NB4 (cell line): ENCODE measurements at regions not wholly inside any gene's neighbourhood (a gene's known extent, or its start where the extent isn't known, plus 50 kb on each side); places are given as distances from the start of the nearest gene placed in this dataset.

Experiments used
- POLR2A ChIP-seq: IDR thresholded peaks from 2 replicates; pipeline ENCODE4 v1.6.1; 2011; ENCODE audit warnings: mild to moderate bottlenecking; ENCODE audit not compliant: insufficient read length; ENCODE audit errors: extremely low read depth
- TF ChIP-seq, protein P1 (sequence below): IDR thresholded peaks from one replicate; pipeline ENCODE4 v1.5.1; 2012; ENCODE audit warnings: low read depth, low read length

DNA sequence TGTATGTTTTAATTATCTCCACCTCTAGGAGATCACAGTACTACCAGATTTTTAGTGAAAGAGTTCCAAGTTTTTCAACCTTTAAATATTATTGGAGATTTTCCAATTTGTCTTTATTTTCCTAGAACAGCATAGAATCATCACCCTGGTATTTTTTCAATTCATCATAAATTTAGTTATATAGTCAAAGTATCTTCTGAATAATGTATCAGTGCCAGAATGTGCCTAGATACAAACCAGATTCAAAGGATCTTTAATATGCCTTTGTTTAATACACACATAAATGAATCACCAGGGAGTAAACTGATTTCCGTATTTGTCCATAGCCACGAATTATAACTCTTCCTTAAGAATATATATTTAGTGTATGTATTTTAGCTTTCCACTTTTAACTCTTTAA lies 1373.1 kb downstream of the STIM2 start:
- TF ChIP-seq, protein P1, sequence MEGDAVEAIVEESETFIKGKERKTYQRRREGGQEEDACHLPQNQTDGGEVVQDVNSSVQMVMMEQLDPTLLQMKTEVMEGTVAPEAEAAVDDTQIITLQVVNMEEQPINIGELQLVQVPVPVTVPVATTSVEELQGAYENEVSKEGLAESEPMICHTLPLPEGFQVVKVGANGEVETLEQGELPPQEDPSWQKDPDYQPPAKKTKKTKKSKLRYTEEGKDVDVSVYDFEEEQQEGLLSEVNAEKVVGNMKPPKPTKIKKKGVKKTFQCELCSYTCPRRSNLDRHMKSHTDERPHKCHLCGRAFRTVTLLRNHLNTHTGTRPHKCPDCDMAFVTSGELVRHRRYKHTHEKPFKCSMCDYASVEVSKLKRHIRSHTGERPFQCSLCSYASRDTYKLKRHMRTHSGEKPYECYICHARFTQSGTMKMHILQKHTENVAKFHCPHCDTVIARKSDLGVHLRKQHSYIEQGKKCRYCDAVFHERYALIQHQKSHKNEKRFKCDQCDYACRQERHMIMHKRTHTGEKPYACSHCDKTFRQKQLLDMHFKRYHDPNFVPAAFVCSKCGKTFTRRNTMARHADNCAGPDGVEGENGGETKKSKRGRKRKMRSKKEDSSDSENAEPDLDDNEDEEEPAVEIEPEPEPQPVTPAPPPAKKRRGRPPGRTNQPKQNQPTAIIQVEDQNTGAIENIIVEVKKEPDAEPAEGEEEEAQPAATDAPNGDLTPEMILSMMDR = no peak
- no peak for TF ChIP-seq POLR2A
